LNCaP clone FGC (cell line): ENCODE measurements at regions not wholly inside any gene's neighbourhood (a gene's known extent, or its start where the extent isn't known, plus 50 kb on each side); places are given as distances from the start of the nearest gene placed in this dataset.

ENCODE experiments used
- DNase-seq: peaks from one replicate; pipeline ENCODE4 v3.0.0-alpha.2; 2011; ENCODE audit warnings: low read depth
- H3K4me3 ChIP-seq: 2 replicates; pipeline ENCODE4 v1.5.1; 2011; ENCODE audit warnings: mild to moderate bottlenecking, low read depth, low read length, control low read depth
- CTCF ChIP-seq: IDR thresholded peaks from 2 replicates; pipeline ENCODE4 v1.5.1; 2012; ENCODE audit warnings: mild to moderate bottlenecking; ENCODE audit not compliant: control insufficient read depth, insufficient read depth; ENCODE audit errors: extremely low read depth

- no peak overlapping the region for H3K4me3 ChIP-seq
- no peak for DNase-seq
- no peak for TF ChIP-seq CTCF
Observed at GRCh38 chr22:26779929-26780328, 122.5 kb downstream of the MIAT start.

GRCh38 chr22:26780521-26780920, 123.1 kb downstream of the MIAT start:
- H3K4me3 ChIP-seq = no peak overlapping the region
- no peak for TF ChIP-seq CTCF
- no peak for DNase-seq

- TF ChIP-seq CTCF = no peak
Observed at GRCh38 chr22:26781062-26781461, 123.7 kb downstream of the MIAT start.

GRCh38 chr22:26781596-26781995, 124.2 kb downstream of the MIAT start:
- no peak for DNase-seq
- TF ChIP-seq CTCF = no peak
- H3K4me3 ChIP-seq = no peak overlapping the region

More at GRCh38 chr22:26781062-26781461, 123.7 kb downstream of the MIAT start:
- no peak overlapping the region for H3K4me3 ChIP-seq
- DNase-seq = no peak

GRCh38 chr22:26783885-26784284, 126.5 kb downstream of the MIAT start:
- TF ChIP-seq CTCF = no peak
- no peak overlapping the region for H3K4me3 ChIP-seq
- DNase-seq = no peak

- H3K4me3 ChIP-seq = no peak overlapping the region
- no peak for TF ChIP-seq CTCF
- DNase-seq = no peak
Observed at GRCh38 chr22:26784772-26785171, 127.4 kb downstream of the MIAT start.

GRCh38 chr22:26785932-26786331, 128.5 kb downstream of the MIAT start:
- no peak for TF ChIP-seq CTCF
- no peak for DNase-seq
- no peak overlapping the region for H3K4me3 ChIP-seq
